Muscle layer of colon (tissue), 2 donors: ENCODE measurements at regions not wholly inside any gene's neighbourhood (a gene's known extent, or its start where the extent isn't known, plus 50 kb on each side); places are given as distances from the start of the nearest gene placed in this dataset.

Experiments
- H3K27ac ChIP-seq: one replicate; pipeline ENCODE4 v1.7.0; 2013; ENCODE audit warnings: low read depth, mild to moderate bottlenecking, low read length, moderate library complexity
- H3K27me3 ChIP-seq, 2 donors: one replicate each; pipeline ENCODE4 v1.7.0; 2013; ENCODE audit warnings: low read length in 2 of 2, mild to moderate bottlenecking in 2 of 2; ENCODE audit not compliant: insufficient read depth in 2 of 2, control insufficient read depth in 1 of 2
- H3K36me3 ChIP-seq: one replicate; pipeline ENCODE4 v1.7.0; 2013; ENCODE audit warnings: mild to moderate bottlenecking, low read length; ENCODE audit not compliant: insufficient read depth
- H3K4me1 ChIP-seq: one replicate; pipeline ENCODE4 v1.7.0; 2013; ENCODE audit warnings: mild to moderate bottlenecking, low read length; ENCODE audit not compliant: insufficient read depth
- H3K4me3 ChIP-seq, 2 donors: one replicate each; pipeline ENCODE4 v1.7.0; 2013; ENCODE audit warnings: low read length in 2 of 2, low read depth in 1 of 2, mild to moderate bottlenecking in 1 of 2, moderate library complexity in 1 of 2
- H3K9ac ChIP-seq: one replicate; pipeline ENCODE4 v1.7.0; 2013; ENCODE audit warnings: low read length
- H3K9me3 ChIP-seq: one replicate; pipeline ENCODE4 v1.7.0; 2013; ENCODE audit warnings: mild to moderate bottlenecking, low read length
- donor health status: abdominal sarcoma.
- donor health status: Adenocarcinoma of cecum.

- Histone ChIP-seq H3K9me3 (no peaks in the 10 kb centered on the region), H3K27ac (no peak overlapping the region)
Observed at GRCh38 chr11:128297091-128297651, 290.2 kb downstream of the ETS1 start.

DNA sequence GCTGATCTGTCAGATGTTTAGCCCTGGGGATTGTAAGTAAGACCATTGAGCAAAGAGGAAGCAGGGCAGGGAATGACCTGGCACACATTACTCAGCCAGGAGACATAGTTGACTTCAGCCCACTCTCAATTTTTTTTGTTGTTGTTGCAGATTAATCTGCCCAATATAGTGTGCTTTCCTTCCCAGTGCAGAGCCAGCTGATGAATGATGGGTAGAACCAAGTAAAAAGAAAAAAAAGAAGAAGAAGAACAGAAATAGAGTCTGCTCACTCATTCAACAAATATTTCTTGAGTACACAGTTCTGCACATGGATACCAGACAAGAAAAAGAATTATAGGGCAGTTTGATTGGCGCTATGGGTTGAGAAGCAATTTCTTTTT is 292.7 kb downstream of the ETS1 start:
- H3K27me3 ChIP-seq, result no peaks in the 10 kb centered on the region
- H3K4me3 ChIP-seq, result no peak overlapping the region
- H3K9me3 ChIP-seq, result no peaks in the 10 kb centered on the region
- no peak overlapping the region for H3K27ac ChIP-seq
- no peaks in the 10 kb centered on the region for H3K36me3 ChIP-seq
- peaks cover 30% of the 10 kb centered on the region for H3K4me1 ChIP-seq
- H3K9ac ChIP-seq, result no peak overlapping the region

More at GRCh38 chr11:128297091-128297651, 290.2 kb downstream of the ETS1 start:
- Histone ChIP-seq H3K4me1 (peaks cover 26% of the 10 kb centered on the region), H3K27me3 (no peaks in the 10 kb centered on the region), H3K4me3 (no peak overlapping the region), H3K36me3 (no peaks in the 10 kb centered on the region), H3K9ac (no peak overlapping the region)

DNA sequence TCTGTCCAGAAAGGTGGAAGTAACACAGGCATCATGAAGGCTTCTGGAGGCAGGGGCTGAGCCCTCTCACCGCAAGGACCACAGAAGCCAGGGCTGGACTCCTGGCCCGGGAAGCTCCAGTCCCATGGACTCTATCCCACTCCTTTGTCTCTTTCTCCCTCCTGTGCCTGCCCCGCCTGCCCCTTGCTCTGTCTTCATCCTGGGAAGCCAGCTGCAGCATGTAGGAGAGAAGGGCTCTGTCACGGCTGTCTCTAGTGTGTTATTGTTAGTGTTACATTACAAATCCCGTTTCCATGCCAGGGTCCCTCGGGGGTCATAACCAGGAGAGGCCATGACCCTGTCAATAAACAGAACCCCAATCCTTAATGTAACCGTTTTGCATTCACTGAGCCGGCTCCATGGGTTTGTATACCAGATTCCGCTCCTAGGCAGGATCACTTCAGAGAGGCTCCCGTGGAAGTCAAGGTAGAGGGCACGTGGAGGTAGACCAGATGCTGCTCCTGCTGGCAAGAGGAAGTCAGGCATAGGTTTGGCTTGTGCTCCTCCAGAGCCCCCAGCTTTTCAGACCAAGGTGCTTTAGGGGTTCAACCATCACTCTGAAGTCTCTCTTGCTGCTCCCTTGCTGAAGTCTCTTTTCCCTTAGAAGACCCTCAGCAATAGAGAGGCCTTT is 293.2 kb downstream of the ETS1 start:
- H3K9me3 ChIP-seq, result no peaks in the 10 kb centered on the region
- peaks cover 30% of the 10 kb centered on the region for H3K4me1 ChIP-seq
- no peaks in the 10 kb centered on the region for H3K36me3 ChIP-seq
- no peak overlapping the region for H3K4me3 ChIP-seq
- no peak overlapping the region for H3K9ac ChIP-seq
- no peaks in the 10 kb centered on the region for H3K27me3 ChIP-seq
- H3K27ac ChIP-seq, result no peak overlapping the region

GRCh38 chr11:128291835-128292234 is 295.5 kb downstream of the ETS1 start:
- peaks cover 8% of the 10 kb centered on the region for H3K4me1 ChIP-seq
- H3K36me3 ChIP-seq, result no peaks in the 10 kb centered on the region
- H3K4me3 ChIP-seq, result no peak overlapping the region
- H3K27me3 ChIP-seq, result no peaks in the 10 kb centered on the region
- H3K27ac ChIP-seq, result no peak overlapping the region
- H3K9me3 ChIP-seq, result no peaks in the 10 kb centered on the region
- H3K9ac ChIP-seq, result no peak overlapping the region

DNA sequence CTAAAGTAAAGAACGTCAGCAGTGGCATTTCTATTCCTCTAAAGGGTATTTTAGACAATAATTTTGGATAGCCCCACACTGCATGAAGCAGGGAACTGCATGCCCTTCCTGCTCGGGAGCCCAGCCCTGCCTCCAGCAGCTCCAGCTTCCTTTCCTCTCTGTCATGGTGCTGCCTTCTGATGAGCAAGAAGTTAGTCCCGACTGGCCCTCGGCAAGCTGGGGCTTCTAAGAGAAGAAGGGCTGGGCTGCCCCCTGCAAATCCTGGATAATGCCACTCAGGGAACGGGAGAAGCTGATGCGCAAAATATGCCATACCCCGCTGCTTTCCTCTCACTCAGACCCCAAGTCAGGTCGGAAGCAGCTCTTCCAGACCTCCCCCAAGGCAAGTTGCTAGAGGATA is 296.4 kb downstream of the ETS1 start:
- H3K27ac ChIP-seq, result no peak overlapping the region
- no peak overlapping the region for H3K9ac ChIP-seq
- H3K4me3 ChIP-seq, result no peak overlapping the region

GRCh38 chr11:128290106-128290840 is 297.1 kb downstream of the ETS1 start:
- no peaks in the 10 kb centered on the region for H3K9me3 ChIP-seq
- H3K9ac ChIP-seq, result no peak overlapping the region
- H3K4me1 ChIP-seq, result peaks cover 4% of the 10 kb centered on the region
- no peaks in the 10 kb centered on the region for H3K36me3 ChIP-seq
- H3K27ac ChIP-seq, result no peak overlapping the region
- no peaks in the 10 kb centered on the region for H3K27me3 ChIP-seq
- H3K4me3 ChIP-seq, result no peak overlapping the region

More for the DNA sequence above, 296.4 kb downstream of the ETS1 start:
- Histone ChIP-seq H3K9me3 (no peaks in the 10 kb centered on the region), H3K27me3 (no peaks in the 10 kb centered on the region), H3K4me1 (peaks cover 4% of the 10 kb centered on the region), H3K36me3 (no peaks in the 10 kb centered on the region)

DNA sequence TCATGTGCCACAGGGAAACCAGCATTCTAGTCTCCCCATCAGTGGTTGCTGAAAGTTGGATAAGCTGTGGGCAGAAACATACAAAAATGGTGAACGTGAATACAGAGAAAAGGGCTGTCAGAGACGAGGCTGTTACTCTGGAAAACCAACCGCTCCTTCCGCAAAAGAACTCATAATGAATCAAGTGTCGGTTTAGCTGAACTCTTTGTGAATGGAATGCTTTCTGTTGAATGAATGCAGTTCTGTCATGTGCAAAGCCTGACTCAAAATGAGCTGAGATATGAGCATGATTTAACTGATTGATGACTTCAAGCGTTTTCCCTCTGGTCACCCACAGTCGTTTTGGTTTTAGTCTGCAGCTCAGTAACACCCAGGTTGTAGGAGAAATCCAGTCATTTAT is 298.3 kb downstream of the ETS1 start:
- no peak overlapping the region for H3K27ac ChIP-seq
- no peak overlapping the region for H3K9ac ChIP-seq
- peaks cover 4% of the 10 kb centered on the region for H3K4me1 ChIP-seq

GRCh38 chr11:128288368-128288767 is 299.0 kb downstream of the ETS1 start:
- no peaks in the 10 kb centered on the region for H3K36me3 ChIP-seq
- H3K27ac ChIP-seq, result no peak overlapping the region
- H3K4me3 ChIP-seq, result no peak overlapping the region
- peaks cover 4% of the 10 kb centered on the region for H3K4me1 ChIP-seq
- H3K9ac ChIP-seq, result no peak overlapping the region
- no peaks in the 10 kb centered on the region for H3K9me3 ChIP-seq
- H3K27me3 ChIP-seq, result no peaks in the 10 kb centered on the region

More for the DNA sequence above, 298.3 kb downstream of the ETS1 start:
- no peaks in the 10 kb centered on the region for H3K9me3 ChIP-seq
- no peaks in the 10 kb centered on the region for H3K36me3 ChIP-seq
- no peaks in the 10 kb centered on the region for H3K27me3 ChIP-seq
- H3K4me3 ChIP-seq, result no peak overlapping the region

- Histone ChIP-seq H3K36me3 (no peaks in the 10 kb centered on the region), H3K4me1 (peaks cover 4% of the 10 kb centered on the region), H3K9me3 (no peaks in the 10 kb centered on the region), H3K4me3 (no peak overlapping the region), H3K27me3 (no peaks in the 10 kb centered on the region), H3K9ac (no peak overlapping the region), H3K27ac (no peak overlapping the region)
Observed at GRCh38 chr11:128285321-128285720, 302.0 kb downstream of the ETS1 start.

DNA sequence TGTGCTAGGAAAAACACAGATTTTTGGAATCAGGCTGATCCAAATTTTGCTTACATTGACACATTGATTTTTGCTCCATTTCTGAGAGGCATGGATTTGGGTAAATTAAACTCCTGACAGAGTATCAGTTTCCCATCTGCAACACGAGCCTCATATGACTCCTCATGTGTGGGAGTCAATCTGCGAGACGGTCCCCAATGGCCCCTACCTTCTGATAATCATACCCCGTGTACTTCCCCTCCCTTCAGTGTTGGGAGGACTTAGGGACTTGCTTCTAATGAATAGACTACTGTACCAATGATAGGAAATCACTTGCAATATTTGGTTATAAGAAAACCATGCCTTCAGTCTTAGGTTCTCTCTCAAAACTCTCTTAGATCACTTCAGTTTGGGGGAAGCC is 302.7 kb downstream of the ETS1 start:
- Histone ChIP-seq H3K4me1 (peaks cover under 1% of the 10 kb centered on the region), H3K36me3 (no peaks in the 10 kb centered on the region), H3K27ac (no peak overlapping the region), H3K4me3 (no peak overlapping the region), H3K27me3 (no peaks in the 10 kb centered on the region), H3K9me3 (no peaks in the 10 kb centered on the region), H3K9ac (no peak overlapping the region)

- no peaks in the 10 kb centered on the region for H3K4me1 ChIP-seq
- H3K9ac ChIP-seq, result no peak overlapping the region
- no peaks in the 10 kb centered on the region for H3K9me3 ChIP-seq
- no peaks in the 10 kb centered on the region for H3K36me3 ChIP-seq
- no peak overlapping the region for H3K4me3 ChIP-seq
- no peak overlapping the region for H3K27ac ChIP-seq
- no peaks in the 10 kb centered on the region for H3K27me3 ChIP-seq
Observed at GRCh38 chr11:128283451-128283850, 303.9 kb downstream of the ETS1 start.
